SKM-1 treated with dmso at 0.1 percent for 144 hours (cell line): ENCODE measurements at regions not wholly inside any gene's neighbourhood (a gene's known extent, or its start where the extent isn't known, plus 50 kb on each side); places are given as distances from the start of the nearest gene placed in this dataset.

Experiments used
- DNase-seq: peaks from one replicate; lab custom pipeline; 2025; ENCODE audit not compliant: unreplicated experiment; lab: John Stamatoyannopoulos, UW

DNA sequence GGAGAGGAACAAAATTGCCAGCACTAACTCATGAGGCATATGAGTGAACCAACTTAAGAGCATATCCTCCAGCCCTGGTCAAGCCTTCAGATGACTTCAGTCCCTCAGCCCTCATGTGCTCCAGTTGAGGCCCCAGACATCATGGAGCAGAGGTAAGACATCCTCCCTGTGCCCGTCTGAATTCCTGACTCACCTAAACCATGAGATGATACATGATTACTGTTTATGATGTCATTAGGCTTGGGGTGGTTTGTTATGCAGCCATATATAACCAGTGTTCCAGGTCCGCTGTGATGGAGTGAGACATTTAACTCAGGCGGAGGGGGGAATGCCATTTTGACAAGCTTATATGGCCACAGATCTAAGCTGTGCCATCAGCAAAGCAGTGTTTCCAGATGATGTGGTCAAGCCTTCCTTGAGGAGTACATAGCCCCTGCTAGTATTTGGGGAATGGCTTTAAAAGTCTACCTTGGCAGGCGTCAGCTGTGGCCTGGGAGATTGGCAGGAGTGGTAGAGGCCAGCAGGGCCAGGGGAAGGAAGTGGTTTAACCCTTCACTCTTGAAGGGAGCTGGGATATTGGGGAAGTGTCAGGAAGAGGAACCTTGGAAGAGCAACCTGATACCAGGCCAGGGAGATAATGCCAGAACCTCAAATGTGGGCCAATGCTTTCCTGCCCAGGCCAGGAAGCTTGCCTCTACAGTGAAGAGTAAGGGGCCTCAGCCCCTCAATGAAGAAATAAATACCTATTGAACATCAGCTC is 343.0 kb upstream of the PODXL start:
- no peak for DNase-seq

DNA sequence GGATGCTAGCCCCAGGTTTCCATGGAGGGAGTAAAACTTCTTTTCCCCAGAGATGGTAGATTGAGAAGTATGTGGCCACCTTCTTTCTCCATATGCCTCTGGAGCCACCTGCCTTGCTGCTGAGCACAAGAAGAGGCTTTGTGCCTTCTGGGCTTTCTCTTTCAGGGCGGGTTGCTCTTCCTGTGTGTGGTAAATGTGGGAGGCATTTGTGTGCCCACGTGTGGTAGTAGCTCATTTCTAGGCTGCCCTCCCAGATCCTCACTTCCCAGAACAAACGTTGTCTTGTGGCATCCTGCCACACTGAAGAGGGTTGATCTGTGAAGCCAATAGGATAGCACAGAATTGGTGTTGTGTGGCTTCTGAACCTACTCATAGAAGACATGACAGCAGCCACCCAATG is 342.0 kb upstream of the PODXL start:
- DNase-seq, result no peak

DNA sequence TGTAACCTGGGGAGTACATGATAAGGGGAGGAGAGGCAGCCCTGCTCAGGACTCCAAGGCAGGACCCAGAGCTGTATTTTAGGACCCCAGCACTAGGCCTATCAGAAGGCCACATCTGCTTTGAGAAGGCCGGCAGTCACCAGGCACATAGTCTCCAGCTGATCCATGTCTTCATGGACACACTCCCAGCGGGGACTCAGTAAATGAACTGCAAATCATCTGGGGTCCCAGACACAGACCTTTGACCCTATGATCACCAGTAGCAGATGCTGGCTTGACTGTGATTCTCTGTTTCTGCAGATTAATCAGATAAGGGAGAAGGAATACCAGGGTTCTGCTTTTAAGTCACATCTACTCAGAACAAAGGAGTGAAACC is 341.4 kb upstream of the PODXL start:
- DNase-seq, result no peak

DNA sequence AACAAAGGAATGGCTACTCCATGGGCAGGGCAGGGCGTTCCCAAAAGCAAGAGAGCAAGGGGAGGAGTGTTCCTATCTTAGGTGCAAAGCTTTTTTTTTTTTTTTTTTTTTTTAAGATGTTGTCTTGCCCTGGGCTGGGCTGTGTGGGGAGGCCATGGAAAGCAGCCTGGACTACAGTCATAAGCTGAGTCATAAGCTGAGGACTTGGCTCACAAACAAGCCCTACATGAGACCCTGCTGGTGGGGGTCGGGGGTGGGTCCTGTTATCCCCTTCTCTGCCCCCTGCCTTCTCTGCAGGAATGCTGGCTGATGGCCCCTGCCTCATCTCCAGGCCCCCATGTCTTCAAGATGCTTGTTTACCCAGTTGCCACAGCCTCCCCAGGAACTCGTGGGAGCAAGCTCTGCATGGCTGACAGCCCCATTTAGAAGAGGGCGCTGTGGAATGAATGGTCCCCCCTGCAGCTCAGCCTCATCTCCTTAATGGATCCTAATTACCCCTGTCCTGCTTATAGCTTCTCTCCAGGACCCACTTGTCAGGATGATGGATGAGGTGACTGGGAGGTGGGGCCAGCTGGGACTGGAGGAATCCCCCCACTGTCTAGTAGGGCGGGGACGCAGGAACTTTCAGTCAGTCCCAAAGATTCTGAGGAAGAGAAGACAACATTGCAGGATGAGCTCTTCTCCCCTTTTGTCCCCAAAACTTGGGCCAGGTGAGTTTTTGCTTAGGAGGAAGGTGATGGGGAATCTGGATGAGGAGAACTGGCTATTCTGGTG is 340.8 kb upstream of the PODXL start:
- DNase-seq, result no peak

DNA sequence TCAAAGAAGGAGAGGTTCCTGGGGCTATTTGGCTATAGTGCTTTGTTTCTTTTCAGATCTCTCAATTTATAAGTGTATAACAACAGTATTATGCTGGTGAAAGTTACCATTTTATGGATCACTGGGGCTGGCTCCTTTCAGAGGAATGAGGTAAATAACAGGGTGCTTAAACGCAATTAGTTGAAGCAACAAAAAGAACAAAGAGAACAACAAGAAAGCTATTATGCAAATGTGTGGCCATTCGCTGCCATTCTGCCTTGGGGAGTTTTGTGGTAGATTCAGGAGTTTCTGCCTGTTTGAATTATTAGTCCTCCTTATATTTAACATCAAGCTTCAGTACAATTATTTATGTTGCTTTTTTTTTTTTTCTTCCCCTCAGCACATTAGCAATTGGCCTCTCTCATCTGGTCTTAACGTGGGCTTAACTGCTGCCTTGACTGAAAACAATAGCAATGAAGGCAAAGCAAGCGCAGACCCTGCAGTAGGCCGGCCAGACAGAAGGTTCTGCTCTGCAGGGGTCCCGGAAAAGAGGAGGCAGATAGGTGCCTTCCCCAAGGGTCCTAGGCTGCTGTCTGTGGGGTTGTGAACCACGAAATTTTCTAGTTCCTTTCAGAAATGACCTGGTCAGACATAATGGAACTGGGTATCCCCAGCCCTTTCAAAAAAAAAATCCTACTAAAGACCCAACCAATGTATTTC is 339.9 kb upstream of the PODXL start:
- DNase-seq, result no peak

DNA sequence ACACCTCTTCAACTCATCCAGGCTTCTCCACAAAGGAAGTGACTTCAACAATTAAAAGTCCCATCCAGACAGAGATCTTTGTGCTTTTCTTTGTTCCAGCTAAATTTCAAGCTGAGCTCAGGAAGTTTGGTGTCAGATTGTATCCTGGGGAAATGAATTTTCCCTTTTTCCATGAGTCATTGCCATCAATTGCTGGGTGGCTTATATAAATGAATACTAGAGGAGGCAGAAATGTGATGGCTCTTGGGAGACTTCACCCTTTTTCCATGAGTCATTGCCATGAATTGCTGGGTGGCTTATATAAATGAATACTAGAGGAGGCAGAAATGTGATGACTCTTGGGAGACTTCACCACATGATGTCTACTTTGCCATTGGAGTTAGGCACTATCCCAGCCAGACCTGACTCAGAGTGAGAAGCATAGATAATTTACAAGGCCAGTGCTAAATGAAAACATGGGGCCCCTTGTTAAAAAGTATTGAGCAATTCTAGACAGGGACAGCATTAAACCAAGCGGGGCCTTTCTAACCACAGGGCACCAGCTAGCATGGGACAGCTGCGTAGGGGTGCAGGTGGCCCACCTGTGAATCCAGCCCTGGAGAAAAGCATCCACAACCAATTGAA is 339.2 kb upstream of the PODXL start:
- DNase-seq, result no peak

DNA sequence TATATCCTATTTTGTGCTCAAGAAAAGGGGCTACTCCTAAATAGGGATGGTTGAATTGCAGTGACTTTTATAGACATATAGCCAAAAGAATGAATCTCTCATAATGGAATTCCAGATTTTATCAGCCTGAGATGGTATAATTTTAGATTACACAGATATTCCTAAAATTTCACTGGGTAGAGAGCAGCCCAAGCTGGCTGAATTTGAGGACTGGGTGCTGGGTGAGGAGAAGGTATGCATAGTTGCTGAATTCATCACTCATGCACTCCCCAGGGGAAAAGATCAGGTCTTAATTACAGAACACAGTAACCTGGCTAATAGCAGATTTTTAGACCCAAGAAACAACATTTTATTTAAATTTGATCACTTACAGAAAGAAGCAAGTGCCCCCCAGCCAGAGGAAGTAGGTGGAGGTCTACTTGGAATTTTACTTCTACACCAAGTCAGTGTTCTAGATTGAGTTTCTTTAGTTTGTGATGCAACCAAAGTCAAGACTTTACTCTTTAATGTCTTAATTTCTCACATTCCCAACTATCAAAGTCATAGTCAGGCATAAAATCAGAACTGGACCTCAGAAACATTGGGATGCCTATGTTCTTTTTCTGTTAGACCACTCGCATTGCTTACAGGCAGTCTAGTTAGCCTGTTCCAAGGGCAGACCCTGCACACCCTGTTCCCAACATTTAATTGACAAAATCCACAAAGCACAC is 337.4 kb upstream of the PODXL start:
- DNase-seq, result no peak

DNA sequence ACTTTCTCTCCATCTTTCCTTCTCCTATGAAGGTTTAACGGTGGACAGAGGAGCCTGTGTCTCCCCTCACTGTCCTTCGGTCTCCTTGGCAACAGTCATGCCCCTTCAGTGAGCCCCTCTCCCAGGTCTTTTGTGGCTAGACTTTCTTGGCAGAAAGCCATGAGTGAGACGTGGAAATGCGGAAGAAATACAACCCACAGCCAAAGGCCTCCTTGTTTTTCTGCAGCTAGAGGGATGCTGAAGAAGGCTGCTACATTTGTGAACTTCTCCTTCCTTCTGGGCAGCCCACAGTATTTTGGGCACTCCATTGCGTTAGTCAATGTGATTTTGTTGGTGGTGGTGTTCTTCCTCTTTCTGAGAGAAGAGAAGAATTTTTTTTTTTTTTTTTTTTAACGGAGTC is 333.7 kb upstream of the PODXL start:
- peak; percentile 80 for DNase-seq

DNA sequence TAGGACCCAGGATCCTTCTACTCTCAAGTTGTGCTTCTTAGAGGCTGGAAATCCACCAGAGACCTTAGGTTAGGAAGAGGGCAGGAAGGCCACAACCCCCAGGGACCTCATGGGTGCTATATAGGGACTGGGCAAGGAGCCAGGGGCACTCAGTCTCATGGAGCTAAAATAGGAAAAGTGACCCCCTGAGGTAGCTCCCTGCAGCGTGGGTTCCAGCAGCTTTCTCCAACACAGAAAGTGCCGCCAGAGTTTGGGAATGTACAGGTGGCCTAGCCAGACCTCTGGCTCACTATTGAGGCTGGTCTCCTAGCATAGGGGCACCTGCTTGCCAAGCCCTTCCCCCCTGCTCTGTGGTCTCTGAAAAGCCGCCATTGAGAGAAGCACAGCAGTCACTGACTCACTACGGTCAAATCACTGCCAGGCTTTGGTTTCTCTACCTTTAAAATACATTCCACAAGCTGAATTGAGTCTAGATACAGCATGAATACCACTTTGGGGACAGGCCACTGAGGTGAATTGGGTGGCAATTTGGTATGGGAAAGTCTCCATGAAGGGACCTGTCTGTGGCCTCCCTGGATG is 333.2 kb upstream of the PODXL start:
- DNase-seq, result no peak

DNA sequence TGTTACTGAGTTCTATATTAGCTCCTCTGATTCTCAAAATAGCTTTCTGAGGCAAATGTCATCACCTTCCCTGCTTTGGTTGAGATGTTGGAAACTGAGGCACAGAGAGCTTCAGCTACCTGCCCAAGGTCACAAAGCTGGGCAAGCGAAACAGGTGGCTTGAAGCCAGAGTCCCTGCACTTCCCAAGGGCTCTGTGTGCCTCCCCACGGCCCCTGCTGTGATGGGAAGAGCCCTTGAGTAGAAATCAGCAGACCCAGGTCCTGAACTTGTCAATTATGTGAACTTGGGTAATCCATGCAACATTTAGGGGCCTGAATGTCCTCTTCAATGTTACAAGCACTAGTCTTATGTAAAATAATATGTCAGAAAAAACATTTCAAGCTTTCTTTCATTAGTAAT is 327.3 kb upstream of the PODXL start:
- no peak for DNase-seq

DNA sequence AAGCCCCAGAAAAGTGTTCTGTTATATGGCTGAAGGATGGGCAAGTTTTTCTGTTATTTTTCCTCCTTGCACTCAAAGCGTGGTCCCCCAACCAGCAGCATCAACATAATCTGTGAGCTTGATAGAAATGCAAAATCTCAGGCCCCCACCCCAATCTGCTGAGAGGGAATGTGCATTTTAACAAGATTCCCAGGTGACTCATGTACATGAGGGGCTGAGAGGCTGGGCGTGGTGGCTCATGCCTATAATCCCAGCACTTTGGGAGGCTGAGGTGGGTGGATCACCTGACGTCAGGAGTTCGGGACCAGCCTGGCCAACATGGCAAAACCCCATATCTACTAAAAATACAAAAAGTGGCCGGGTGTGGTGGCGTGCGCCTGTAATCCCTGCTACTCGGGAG is 326.8 kb upstream of the PODXL start:
- no peak for DNase-seq

DNA sequence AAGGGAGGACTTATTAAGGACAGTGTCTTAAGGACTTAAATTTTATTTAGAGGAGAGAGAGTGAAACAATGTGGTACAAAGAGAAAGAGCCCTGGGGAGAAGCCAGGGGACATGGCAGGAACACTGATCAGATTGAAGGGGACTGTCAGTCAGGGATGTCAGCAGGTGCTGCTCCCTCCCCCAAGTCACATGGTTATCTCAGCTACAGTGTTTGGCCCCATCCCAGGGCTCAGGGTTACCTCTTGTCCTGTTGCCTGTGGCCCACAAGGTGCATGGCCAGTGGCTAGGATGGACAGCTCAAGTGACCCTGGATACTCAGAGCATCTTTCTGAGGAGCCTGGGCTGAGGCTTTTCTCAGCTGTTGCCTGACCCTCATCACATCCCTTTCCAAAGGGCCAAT is 325.9 kb upstream of the PODXL start:
- no peak for DNase-seq

DNA sequence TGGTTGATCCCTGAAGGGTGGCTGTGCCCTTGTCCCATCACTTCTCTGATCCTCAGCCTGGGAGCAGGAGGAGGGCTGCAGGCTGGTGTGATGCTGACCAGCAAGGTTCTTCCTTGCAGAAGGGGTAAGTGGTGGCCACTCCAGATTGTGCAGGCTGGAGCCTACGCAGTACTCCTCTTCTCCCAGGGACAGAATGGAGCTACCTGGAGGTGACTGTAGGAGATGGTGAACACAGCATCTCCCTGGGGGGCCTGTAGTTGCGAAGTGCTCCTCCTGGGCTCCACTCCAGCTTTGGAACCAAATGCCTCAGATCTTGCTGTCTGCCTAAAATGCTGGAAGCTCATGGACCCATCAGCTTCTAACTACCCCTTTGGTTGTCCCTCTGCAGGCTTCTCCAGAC is 323.6 kb upstream of the PODXL start:
- DNase-seq, result no peak

DNA sequence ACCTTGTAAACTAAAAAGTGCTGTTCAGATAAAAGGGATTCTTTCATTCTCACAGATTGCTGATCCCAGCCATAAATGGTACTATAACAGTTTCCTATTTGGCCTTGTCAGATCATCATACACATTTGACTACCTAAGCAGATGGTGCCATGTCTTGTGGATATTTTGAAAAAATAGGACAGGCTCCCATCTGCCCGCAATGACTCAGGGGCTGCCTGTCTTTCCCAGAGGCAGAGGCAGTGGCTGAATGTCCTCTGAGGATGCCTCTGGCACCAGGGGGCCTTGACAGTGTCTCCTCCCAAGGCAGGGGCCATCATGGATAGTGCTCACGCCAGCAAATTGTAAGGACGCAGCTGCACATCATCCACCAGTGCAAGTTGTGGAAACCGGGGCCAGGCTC is 323.0 kb upstream of the PODXL start:
- DNase-seq, result no peak

DNA sequence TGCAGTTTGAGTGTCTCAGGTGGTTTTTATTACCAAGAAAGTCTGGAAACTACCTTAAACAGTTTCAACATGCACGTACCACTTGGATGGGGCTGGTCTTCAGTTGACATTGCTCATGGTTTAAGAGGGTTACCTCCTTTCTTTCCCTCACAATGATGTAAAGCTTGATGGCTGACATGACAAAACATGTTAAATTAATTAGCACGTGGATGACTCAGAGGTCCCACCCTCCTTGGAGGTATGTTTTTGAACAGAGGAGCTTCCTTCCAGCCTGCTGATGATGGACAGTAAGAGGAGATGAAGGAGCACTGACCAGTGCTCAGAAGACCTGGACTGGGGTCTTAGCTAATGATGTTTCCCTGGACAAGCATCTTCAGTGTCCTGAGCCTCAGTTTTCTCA is 322.3 kb upstream of the PODXL start:
- DNase-seq, result no peak

DNA sequence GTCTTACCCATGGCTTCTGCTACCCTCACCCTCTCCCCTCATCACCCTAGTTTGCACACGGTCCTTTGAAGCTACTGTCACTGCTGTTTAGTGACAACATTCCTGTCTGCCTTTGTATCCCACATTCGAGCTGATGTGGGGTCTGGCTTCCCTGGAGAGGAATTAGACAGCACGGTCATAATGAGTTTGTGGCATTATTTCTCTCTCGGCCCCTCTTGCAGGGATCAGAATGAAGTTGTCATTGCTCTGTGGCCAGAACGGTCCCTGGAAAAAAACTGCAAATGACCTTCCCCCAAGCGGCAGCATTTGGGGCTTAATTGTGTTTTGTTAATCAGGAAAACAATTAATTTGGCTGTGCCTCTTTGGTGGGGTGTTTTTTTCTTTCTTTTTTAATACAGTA is 317.2 kb upstream of the PODXL start:
- DNase-seq, result no peak

DNA sequence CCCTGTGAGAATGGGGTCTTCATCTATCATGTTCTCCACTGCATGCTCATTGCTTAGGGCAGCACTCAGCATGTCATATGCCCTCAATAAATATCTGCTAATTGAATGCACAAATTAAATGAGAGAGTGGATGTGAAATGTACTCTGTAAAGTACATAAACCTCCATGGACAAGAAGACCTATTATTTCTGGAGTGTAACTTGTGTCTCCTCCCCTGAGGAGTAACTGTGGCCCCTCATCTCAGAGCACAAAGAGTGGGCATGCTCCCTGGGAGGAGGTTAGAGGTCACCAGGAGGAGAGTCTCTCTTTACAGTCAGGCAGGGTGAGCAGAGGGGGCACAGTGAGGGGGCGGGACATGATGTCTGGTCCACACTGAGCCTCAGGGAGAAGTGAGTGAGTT is 313.6 kb upstream of the PODXL start:
- no peak for DNase-seq

DNA sequence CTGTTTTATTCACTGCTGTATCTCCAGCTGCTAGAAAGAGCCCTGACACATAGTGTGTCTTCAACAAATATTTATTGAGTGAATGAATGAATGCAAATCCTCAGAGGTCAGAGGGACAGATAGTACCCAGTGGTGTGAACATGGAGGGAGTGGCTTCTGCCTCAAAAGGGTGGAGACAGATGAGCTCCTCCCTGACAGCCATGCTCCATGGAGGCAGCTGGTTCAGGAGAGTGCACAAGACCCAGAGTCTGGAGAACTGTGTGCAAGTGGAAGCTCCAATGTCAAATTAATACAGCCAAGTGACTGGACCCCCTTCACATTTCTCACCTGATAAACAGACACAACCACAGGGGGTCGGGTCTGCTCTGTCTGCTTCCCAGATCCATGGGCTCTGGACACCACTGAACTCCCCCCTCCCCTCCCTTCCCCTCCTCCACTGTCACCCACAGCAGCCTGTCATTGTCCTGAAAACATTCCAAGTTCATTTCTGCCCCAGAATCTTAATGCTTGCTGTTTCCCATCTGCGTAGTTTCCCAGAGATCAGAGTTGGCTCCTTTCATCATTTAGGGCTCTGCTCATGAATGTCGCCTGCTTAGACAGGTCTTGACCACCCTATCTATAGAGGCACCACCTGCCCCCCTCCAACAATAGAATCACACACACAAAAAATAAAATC is 312.9 kb upstream of the PODXL start:
- DNase-seq, result no peak

DNA sequence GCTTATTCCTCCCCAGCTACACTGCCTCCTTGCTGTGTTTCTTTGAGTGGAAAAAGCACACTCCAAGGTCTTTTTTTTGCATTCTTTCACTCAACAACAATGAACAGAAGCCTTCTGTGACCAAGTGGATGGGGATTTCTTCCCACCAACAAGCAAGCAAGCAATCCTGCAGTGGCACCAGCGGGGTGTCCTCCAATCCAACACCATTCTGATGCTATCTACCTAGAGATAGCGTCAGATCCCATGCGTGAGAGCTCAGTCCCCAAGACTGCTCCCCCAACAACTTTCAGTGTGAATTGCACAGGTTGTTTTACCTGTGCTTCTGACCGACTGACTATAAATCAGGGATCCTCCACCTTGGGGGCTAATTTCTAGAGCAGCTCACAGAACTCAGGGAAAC is 311.0 kb upstream of the PODXL start:
- DNase-seq, result no peak

DNA sequence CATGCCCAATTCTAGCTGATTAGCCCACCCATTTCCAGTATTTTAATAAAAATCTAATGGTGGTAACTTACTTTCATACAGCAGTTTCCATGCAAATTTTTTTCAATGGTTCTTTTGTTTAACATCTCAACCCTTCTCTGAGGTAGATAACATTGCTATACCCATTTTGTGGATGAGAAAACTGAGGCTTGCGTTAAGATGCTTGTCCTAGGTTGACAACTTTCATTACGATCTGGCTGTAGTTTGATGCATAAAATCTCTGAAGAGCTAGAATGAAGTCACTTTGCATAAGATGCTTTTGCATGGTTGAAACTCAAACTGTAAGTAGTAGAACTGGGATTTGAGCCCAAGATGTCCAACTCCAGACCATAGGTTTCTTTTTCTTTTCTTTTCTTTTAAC is 309.5 kb upstream of the PODXL start:
- DNase-seq, result no peak
